ENCODE measurements at regions not wholly inside any gene's neighbourhood (a gene's known extent, or its start where the extent isn't known, plus 50 kb on each side); places are given as distances from the start of the nearest gene placed in this dataset.

DNA sequence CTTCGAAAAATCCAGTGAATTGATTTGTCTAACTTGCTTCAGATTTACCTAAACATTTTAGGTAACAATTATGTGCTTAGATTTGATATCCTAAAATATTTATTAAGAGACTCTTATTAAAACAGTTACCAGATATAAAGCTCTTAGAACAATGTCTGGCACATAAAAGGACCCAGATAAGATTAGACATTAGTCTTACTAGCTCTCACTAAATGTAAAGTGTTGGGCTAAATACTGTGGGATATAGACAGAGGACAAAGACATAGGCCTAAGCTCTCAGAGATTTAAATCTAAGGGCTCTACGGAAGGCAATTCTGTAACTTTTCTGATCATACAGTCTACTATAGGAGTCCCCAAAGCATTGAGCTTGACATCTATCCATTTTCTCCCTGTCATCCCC, 94.4 kb upstream of the TRPC3 start:
- TF ChIP-seq, protein P1, sequence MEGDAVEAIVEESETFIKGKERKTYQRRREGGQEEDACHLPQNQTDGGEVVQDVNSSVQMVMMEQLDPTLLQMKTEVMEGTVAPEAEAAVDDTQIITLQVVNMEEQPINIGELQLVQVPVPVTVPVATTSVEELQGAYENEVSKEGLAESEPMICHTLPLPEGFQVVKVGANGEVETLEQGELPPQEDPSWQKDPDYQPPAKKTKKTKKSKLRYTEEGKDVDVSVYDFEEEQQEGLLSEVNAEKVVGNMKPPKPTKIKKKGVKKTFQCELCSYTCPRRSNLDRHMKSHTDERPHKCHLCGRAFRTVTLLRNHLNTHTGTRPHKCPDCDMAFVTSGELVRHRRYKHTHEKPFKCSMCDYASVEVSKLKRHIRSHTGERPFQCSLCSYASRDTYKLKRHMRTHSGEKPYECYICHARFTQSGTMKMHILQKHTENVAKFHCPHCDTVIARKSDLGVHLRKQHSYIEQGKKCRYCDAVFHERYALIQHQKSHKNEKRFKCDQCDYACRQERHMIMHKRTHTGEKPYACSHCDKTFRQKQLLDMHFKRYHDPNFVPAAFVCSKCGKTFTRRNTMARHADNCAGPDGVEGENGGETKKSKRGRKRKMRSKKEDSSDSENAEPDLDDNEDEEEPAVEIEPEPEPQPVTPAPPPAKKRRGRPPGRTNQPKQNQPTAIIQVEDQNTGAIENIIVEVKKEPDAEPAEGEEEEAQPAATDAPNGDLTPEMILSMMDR (IDR thresholded peaks at IDR 0.05 in 4 of 5, conservative IDR thresholded peaks at IDR 0.05 in 1 of 5) = no peak
- no peak for TF ChIP-seq POLR2A (IDR thresholded peaks at IDR 0.05)

All from gastrocnemius medialis (tissue), 4 donors.